ENCODE measurements at regions not wholly inside any gene's neighbourhood (a gene's known extent, or its start where the extent isn't known, plus 50 kb on each side); places are given as distances from the start of the nearest gene placed in this dataset.

GRCh38 chr5:79878721-79879336 lies 112.2 kb downstream of the MTX3 start:
- H3K4me3 ChIP-seq (ENCODE audit: low read depth, low read length), result no peak overlapping the region
- peak; percentile 58 for TF ChIP-seq CTCF (IDR thresholded peaks at IDR 0.05; ENCODE audit: control insufficient read depth, extremely low read depth, insufficient read depth)
- no peak for DNase-seq (ENCODE audit: low read depth)

GRCh38 chr5:79878136-79878679 lies 112.9 kb downstream of the MTX3 start:
- no peak overlapping the region for H3K4me3 ChIP-seq (ENCODE audit: low read depth, low read length)
- TF ChIP-seq CTCF (IDR thresholded peaks at IDR 0.05; ENCODE audit: control insufficient read depth, extremely low read depth, insufficient read depth), result no peak
- DNase-seq (ENCODE audit: low read depth), result no peak

- TF ChIP-seq CTCF (IDR thresholded peaks at IDR 0.05; ENCODE audit: control insufficient read depth, extremely low read depth, insufficient read depth), result no peak
- DNase-seq (ENCODE audit: low read depth), result no peak
- H3K4me3 ChIP-seq (ENCODE audit: low read depth, low read length), result no peak overlapping the region
Observed at GRCh38 chr5:79876456-79876855, 114.6 kb downstream of the MTX3 start.

GRCh38 chr5:79875230-79875629 lies 115.8 kb downstream of the MTX3 start:
- no peak for TF ChIP-seq CTCF (IDR thresholded peaks at IDR 0.05; ENCODE audit: control insufficient read depth, extremely low read depth, insufficient read depth)
- DNase-seq (ENCODE audit: low read depth), result no peak
- no peak overlapping the region for H3K4me3 ChIP-seq (ENCODE audit: low read depth, low read length)

- no peak overlapping the region for H3K4me3 ChIP-seq (ENCODE audit: low read depth, low read length)
- TF ChIP-seq CTCF (IDR thresholded peaks at IDR 0.05; ENCODE audit: control insufficient read depth, extremely low read depth, insufficient read depth), result no peak
- no peak for DNase-seq (ENCODE audit: low read depth)
Observed at GRCh38 chr5:79873187-79873586, 117.9 kb downstream of the MTX3 start.

- no peak for TF ChIP-seq CTCF (IDR thresholded peaks at IDR 0.05; ENCODE audit: control insufficient read depth, extremely low read depth, insufficient read depth)
- H3K4me3 ChIP-seq (ENCODE audit: low read depth, low read length), result no peak overlapping the region
Observed at GRCh38 chr5:79872291-79872690, 118.8 kb downstream of the MTX3 start.

More at GRCh38 chr5:79872291-79872690, 118.8 kb downstream of the MTX3 start:
- DNase-seq (ENCODE audit: low read depth), result no peak
